ENCODE measurements at regions not wholly inside any gene's neighbourhood (a gene's known extent, or its start where the extent isn't known, plus 50 kb on each side); places are given as distances from the start of the nearest gene placed in this dataset.

GRCh38 chr5:72693546-72694205 lies 122.8 kb upstream of the TNPO1 start:
- TF ChIP-seq ZNF37A (tag by site-specific recombination; IDR thresholded peaks at IDR 0.05) (no peak), ZXDB (tag by site-specific recombination; IDR thresholded peaks at IDR 0.05) (no peak), SP2 (tag by site-specific recombination; IDR thresholded peaks at IDR 0.05) (no peak), ZNF266 (tag by site-specific recombination; IDR thresholded peaks at IDR 0.05; ENCODE audit: low read depth) (no peak), YY1 (tag by site-specific recombination; IDR thresholded peaks at IDR 0.05) (no peak), ZNF140 (tag by site-specific recombination; IDR thresholded peaks at IDR 0.05) (no peak), ZNF239 (tag by site-specific recombination; IDR thresholded peaks at IDR 0.05) (no peak), ZNF785 (tag by site-specific recombination; IDR thresholded peaks at IDR 0.05) (no peak), CTCF (tag by site-specific recombination; IDR thresholded peaks at IDR 0.05) (no peak), ZNF311 (tag by site-specific recombination; IDR thresholded peaks at IDR 0.05; ENCODE audit: borderline replicate concordance) (no peak), ATF2 (tag by site-specific recombination; IDR thresholded peaks at IDR 0.05; ENCODE audit: low read depth) (no peak), ZNF223 (tag by site-specific recombination; IDR thresholded peaks at IDR 0.05) (no peak), ZSCAN16 (tag by site-specific recombination; IDR thresholded peaks at IDR 0.05) (no peak)

All from HEK293 (cell line).